Renal pelvis (tissue), 1 donor: ENCODE measurements at regions not wholly inside any gene's neighbourhood (a gene's known extent, or its start where the extent isn't known, plus 50 kb on each side); places are given as distances from the start of the nearest gene placed in this dataset.

Experiments used
- DNase-seq: peaks from one replicate; pipeline ENCODE4 v3.0.0-alpha.2; 2013

GRCh38 chr1:186557147-186557777, 96.3 kb upstream of the PDC start:
- no peak for DNase-seq

DNA sequence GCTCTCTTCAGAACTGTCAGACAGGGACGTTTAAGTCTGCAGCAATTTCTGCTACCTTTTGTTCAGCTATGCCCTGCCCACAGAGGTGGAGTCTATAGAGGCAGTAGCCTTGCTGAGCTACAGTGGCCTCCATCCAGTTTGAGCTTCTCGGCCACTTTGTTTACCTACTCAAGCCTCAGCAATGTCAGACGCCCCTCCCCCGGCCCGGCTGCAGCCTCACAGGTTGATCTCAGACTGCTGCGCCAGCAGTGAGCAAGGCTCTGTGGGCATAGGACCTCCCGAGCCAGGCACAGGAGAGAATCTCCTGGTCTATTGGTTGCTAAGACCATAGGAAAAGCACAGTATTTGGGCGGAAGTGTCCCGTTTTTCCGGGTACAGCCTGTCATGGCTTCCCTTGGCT, 89.9 kb upstream of the PDC start:
- no peak for DNase-seq

DNA sequence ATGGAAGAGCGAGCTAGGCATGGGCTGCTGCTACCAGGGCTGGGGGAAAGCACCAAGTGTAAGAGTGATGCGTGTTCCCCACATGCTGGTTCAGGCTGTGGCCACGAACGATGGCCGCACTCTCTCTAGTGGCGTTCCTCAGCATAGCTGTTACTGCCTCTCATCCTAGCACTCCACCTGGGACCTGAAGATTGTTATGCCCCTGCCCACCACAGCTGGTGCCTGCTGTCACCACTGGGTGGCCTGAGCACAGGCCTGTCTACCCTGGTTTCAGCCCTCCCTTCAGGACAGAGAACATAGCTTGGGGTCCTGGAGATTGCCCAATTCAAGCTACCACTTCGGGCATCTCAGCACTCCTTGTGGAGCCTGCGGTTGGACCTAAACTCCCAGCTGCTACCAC, 80.1 kb upstream of the PDC start:
- no peak for DNase-seq

- no peak for DNase-seq
Observed at GRCh38 chr1:186540521-186540920, 79.6 kb upstream of the PDC start.

GRCh38 chr1:186536273-186536890, 75.5 kb upstream of the PDC start:
- no peak for DNase-seq

GRCh38 chr1:186535388-186536133, 74.6 kb upstream of the PDC start:
- no peak for DNase-seq

- DNase-seq = no peak
Observed at GRCh38 chr1:186534401-186534800, 73.5 kb upstream of the PDC start.

DNA sequence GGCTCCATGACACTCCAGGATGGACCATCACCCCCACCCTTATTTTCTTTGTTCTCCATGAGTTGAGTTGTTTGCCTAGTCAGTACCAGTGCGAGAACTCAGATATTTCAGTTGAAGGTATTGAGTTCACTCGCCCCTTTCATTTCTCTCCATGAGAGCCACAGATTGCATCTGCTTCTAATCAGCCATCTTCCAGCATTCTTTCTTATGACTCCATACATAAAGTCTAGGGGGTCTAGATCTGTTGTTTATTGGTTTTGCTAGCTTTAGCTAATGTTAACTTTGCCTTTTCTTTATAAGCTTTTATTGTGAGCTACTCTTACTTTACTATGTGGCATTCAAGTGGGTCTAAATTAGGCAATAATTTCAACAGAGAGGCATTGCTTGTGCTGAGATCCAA, 71.6 kb upstream of the PDC start:
- no peak for DNase-seq

DNA sequence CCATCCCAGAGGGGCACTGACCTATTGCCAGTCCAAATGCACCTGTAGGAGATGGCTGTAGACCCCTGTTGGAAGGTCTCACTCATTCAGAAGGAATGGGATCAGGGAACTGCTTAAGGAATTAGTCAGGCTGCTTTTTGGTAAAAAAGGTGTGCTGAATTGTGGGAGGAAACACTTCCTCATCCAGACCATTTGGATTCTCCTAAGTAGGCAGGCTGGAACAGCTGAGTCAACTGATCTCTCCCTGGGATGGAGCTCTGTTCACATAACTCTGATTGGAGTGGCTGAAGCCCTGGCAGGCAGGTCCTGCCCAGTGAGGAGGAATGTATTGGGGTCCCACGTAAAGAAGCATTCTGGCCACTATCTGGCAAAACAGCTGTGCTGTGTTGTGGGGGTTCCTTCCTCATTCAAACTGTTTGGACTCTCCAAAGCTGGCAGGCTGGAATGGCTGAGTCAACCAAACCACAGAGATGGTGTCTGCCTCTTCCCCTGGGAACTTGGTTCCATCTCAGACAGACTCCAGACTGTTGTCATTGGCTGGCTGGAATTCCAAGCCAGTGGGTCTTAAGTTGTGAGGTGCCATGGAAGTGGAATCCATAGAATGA, 70.7 kb upstream of the PDC start:
- no peak for DNase-seq

GRCh38 chr1:186530109-186530508, 69.2 kb upstream of the PDC start:
- no peak for DNase-seq

- DNase-seq = no peak
Observed at GRCh38 chr1:186519982-186520381, 59.1 kb upstream of the PDC start.

GRCh38 chr1:186518822-186519381, 58.0 kb upstream of the PDC start:
- DNase-seq = no peak

- DNase-seq = peak; percentile 1
Observed at GRCh38 chr1:186518395-186518794, 57.5 kb upstream of the PDC start.

DNA sequence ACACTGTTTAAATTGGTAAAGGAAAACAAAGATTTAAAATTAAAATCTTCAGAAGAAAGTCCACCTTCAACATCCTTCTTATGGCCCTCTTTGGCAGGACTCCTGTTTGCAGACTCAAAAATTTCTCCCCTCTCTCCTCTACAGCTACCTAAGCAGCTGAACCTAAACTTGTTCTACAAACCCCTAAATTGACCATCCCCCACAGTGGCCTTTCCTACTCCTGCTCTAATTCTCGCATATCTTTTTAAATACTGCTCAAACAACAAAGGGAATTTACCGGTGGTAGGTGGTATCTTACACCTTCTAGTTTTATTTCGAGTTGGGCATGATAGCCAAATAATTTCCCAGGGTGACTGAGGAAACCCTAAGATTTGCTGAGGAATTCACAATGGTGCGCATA, 53.5 kb upstream of the PDC start:
- no peak for DNase-seq

DNA sequence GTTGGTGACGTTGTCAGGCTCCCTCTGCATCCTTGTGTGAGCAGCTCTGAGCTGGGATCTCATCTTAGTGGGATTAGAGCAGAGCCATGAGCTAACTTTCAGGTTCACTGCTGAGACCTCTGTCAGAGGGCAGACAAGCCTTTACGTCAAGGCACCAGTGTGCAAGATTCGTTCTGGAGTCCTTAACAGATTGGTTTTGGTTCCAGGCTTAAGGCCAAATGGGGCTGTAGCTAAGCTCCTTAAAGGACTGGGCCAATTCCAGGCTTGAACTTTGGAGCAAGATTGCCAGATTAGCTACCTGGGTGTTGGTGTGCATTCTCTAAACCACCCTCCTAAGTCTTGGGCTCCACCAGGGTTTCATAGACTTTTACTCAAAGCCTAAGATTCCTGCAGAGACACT, 52.6 kb upstream of the PDC start:
- DNase-seq = no peak

GRCh38 chr1:186512698-186513457, 52.0 kb upstream of the PDC start:
- no peak for DNase-seq

DNA sequence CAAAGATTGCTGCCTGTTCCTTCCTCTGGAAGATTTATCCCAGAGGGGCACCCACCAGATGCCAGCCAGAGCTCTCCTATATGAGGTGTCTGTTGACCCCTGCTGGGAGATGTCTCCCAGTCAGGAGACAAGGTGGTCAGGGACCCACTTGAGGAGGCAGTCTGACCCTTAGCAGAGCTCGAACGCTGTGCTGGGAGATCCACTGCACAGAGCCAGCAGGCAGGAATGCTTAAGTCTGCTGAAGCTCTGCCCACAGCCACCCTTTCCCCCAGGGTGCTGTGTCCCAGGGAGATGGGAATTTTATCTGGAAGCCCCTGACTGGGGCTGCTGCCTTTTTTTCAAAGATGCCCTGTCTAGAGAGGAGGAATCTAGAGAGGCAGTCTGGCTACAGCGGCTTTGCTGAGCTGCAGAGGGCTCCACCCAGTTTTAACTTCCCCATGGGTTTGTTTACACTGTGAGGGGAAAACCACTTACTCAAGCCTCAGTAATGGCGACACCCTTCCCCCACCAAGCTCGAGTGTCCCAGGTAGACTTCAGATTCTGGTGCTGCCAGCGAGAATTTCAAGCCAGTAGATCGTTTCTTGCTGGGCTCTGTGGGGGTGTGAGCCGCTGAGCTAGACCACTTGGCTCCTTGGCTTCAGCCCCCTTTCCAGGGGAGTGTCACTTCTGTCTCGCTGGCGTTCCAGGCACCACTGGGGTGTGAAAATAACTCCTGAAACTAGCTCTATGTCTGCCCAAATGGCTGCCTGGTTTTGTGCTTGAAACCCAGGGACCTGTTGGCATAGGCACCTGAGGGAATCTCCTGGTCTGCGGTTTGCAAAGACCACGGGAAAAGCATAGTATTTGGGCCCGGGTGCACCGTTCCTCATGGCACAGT, 51.1 kb upstream of the PDC start:
- DNase-seq = no peak
